ENCODE measurements at regions not wholly inside any gene's neighbourhood (a gene's known extent, or its start where the extent isn't known, plus 50 kb on each side); places are given as distances from the start of the nearest gene placed in this dataset.

- TF ChIP-seq CTCF (IDR thresholded peaks at IDR 0.05; ENCODE audit: low read depth, low read length): no peak
- TF ChIP-seq EZH2phosphoT487 (IDR thresholded peaks at IDR 0.05; ENCODE audit: low read depth): no peak
These were observed 87.6 kb upstream of the MYLIP start for GRCh38 chr6:16041327-16041726.
